SH-SY5Y (cell line): ENCODE measurements at regions not wholly inside any gene's neighbourhood (a gene's known extent, or its start where the extent isn't known, plus 50 kb on each side); places are given as distances from the start of the nearest gene placed in this dataset.

Source experiments
- GATA2 ChIP-seq: IDR thresholded peaks from 2 replicates; pipeline ENCODE4 v1.6.1; 2011; ENCODE audit warnings: mild to moderate bottlenecking, low read depth, low read length
- GATA3 ChIP-seq: IDR thresholded peaks from 2 replicates; pipeline ENCODE4 v1.6.1; 2011; ENCODE audit warnings: low read depth, mild to moderate bottlenecking, low read length, moderate library complexity

DNA sequence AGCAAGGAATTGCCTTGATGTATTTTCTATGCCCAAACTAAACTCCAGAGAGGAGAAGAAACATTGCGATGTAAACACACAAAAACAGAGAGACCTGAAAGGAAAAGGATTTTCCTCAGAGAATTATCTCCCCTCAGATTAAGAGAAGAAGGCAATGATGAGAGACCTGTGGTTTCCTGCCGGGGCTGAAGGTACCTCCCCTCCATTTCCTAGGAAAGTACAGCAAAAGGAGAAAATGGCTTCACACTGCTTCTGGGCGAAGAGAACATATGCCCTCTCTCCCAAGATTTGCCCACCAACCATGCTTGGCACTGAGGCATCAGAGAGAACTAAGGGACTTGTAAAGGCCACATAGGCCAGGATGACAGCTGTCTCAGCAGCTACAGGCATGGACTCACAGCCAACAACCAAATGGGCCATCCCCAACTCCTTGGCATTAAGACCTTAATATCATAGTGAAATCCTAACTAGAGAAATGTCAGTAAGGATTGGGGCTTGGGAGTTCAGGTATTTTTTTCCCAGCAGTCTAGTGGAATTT is 523.0 kb downstream of the PTPRC start:
- TF ChIP-seq GATA2 (no peak), GATA3 (no peak)
